PFSK-1 (cell line): ENCODE measurements at regions not wholly inside any gene's neighbourhood (a gene's known extent, or its start where the extent isn't known, plus 50 kb on each side); places are given as distances from the start of the nearest gene placed in this dataset.

Experiments
- FOXP2 ChIP-seq: optimal IDR thresholded peaks from 2 replicates; pipeline ENCODE3; 2011; ENCODE audit warnings: borderline replicate concordance, control low read depth, inconsistent platforms; ENCODE audit not compliant: insufficient read depth; ENCODE audit errors: extremely low read length, extremely low read depth
- POLR2AphosphoS5 ChIP-seq: IDR thresholded peaks from 2 replicates; pipeline ENCODE4 v1.6.1; 2012; ENCODE audit warnings: low read depth, mild to moderate bottlenecking, control low read depth, low read length, moderate library complexity
- REST ChIP-seq, 2 experiments: IDR thresholded peaks; 2 replicates each; pipeline versions ENCODE4 v1.6.1 to v1.8.0; 2011 to 2012; ENCODE audit warnings: low read depth in 2 of 2, low read length in 2 of 2, control low read depth in 1 of 2, inconsistent platforms in 1 of 2, mild to moderate bottlenecking in 1 of 2, moderate library complexity in 1 of 2; ENCODE audit not compliant: insufficient read depth in 1 of 2
- SIN3A ChIP-seq: IDR thresholded peaks from 2 replicates; pipeline ENCODE4 v1.6.1; 2012; ENCODE audit warnings: mild to moderate bottlenecking, low read length, moderate library complexity, borderline replicate concordance; ENCODE audit not compliant: insufficient read depth
- TAF1 ChIP-seq: IDR thresholded peaks from 2 replicates; pipeline ENCODE4 v1.6.1; 2012; ENCODE audit warnings: low read length, control low read depth, borderline replicate concordance; ENCODE audit not compliant: insufficient read depth

DNA sequence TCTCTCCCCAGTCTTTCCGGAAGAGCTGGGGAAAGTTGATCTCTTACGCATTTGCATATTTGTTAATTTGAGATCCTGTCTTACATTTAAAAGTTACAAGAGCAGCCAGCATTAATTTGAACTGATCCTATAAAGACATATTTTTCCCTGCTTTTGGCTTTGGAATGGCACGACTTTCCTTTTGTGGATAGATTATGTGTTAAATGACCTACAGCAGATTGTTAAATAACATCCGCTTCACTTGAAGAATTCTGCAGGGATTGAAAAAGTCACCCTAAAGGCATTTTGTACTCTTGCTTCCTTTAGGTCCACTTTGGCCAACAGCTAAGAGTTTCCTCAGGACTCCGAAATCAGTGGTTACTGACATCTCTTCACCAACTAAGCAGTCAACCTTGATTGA lies 334.0 kb downstream of the TBC1D4 start:
- TF ChIP-seq POLR2AphosphoS5 (no peak), SIN3A (no peak), REST (IDR thresholded peaks at IDR 0.05; ENCODE audit: insufficient read depth in 1 of 2, low read depth in 2 of 2, low read length in 2 of 2) (no peak), FOXP2 (no peak), TAF1 (no peak)

DNA sequence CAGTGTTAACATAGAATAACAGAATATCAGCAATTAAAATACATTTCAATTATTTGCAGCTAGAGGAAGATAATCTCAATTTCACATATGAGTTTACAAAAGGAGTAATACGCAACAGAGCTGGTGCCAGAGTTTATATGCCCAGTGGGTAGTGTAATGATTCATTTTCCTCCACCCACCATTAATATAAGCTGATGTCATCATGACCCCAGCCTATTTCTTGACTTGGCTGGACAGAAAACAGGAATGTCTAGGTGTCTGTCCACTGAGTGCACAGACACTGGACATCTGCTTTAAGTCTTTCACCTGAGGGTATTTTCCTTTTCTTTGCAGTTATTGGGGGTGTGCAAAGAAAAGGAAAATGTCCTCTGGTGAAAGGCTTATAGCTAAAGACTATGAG lies 335.5 kb downstream of the TBC1D4 start:
- TF ChIP-seq FOXP2 (no peak), POLR2AphosphoS5 (no peak), SIN3A (no peak), REST (IDR thresholded peaks at IDR 0.05; ENCODE audit: insufficient read depth in 1 of 2, low read depth in 2 of 2, low read length in 2 of 2) (no peak), TAF1 (no peak)

- TF ChIP-seq POLR2AphosphoS5 (no peak), REST (IDR thresholded peaks at IDR 0.05; ENCODE audit: insufficient read depth in 1 of 2, low read depth in 2 of 2, low read length in 2 of 2) (no peak), SIN3A (no peak), TAF1 (no peak), FOXP2 (no peak)
These were observed 336.0 kb downstream of the TBC1D4 start for GRCh38 chr13:75145927-75146326.

- TF ChIP-seq TAF1 (no peak), FOXP2 (no peak), SIN3A (no peak), POLR2AphosphoS5 (no peak), REST (IDR thresholded peaks at IDR 0.05; ENCODE audit: insufficient read depth in 1 of 2, low read depth in 2 of 2, low read length in 2 of 2) (no peak)
These were observed 342.7 kb downstream of the TBC1D4 start for GRCh38 chr13:75139291-75139690.

GRCh38 chr13:75137911-75138571 lies 343.9 kb downstream of the TBC1D4 start:
- TF ChIP-seq POLR2AphosphoS5, result no peak
- TF ChIP-seq SIN3A, result no peak
- TF ChIP-seq REST (IDR thresholded peaks at IDR 0.05; ENCODE audit: insufficient read depth in 1 of 2, low read depth in 2 of 2, low read length in 2 of 2), result no peak
- TF ChIP-seq FOXP2, result no peak
- no peak for TF ChIP-seq TAF1
